NCI-H2029 treated with DMSO at 0.1 percent for 48 hours (cell line): ENCODE measurements at regions not wholly inside any gene's neighbourhood (a gene's known extent, or its start where the extent isn't known, plus 50 kb on each side); places are given as distances from the start of the nearest gene placed in this dataset.
A peak's percentile ranks its signal among the peaks of the same experiment; 100 is the strongest.

Source experiments
- DNase-seq: peaks from one replicate; lab custom pipeline; 2025; lab: John Stamatoyannopoulos, UW

- no peak for DNase-seq
These were observed 122.5 kb upstream of the MAX start for GRCh38 chr14:65224799-65225198.

GRCh38 chr14:65225299-65226159 lies 123.2 kb upstream of the MAX start:
- DNase-seq = no peak

- DNase-seq = no peak
These were observed 124.7 kb upstream of the MAX start for GRCh38 chr14:65226824-65227604.

GRCh38 chr14:65228436-65228835 lies 126.1 kb upstream of the MAX start:
- DNase-seq = no peak

GRCh38 chr14:65228956-65229747 lies 126.8 kb upstream of the MAX start:
- no peak for DNase-seq

- peak; percentile 80 for DNase-seq
These were observed 127.7 kb upstream of the MAX start for GRCh38 chr14:65229748-65230728.

GRCh38 chr14:65231286-65231980 lies 129.1 kb upstream of the MAX start:
- no peak for DNase-seq

- no peak for DNase-seq
These were observed 132.5 kb upstream of the MAX start for GRCh38 chr14:65234752-65235361.

- DNase-seq = no peak
These were observed 134.9 kb upstream of the MAX start for GRCh38 chr14:65237023-65237814.

- DNase-seq = no peak
These were observed 135.6 kb upstream of the MAX start for GRCh38 chr14:65237941-65238340.

GRCh38 chr14:65238456-65238855 lies 136.1 kb upstream of the MAX start:
- no peak for DNase-seq

GRCh38 chr14:65239143-65239937 lies 137.0 kb upstream of the MAX start:
- DNase-seq = no peak

- no peak for DNase-seq
These were observed 137.6 kb upstream of the MAX start for GRCh38 chr14:65239938-65240296.

GRCh38 chr14:65241125-65241752 lies 138.9 kb upstream of the MAX start:
- DNase-seq = no peak

- no peak for DNase-seq
These were observed 140.4 kb upstream of the MAX start for GRCh38 chr14:65242732-65243134.

- DNase-seq = no peak
These were observed 141.6 kb upstream of the MAX start for GRCh38 chr14:65243766-65244442.

- DNase-seq = no peak
These were observed 147.3 kb upstream of the MAX start for GRCh38 chr14:65249471-65250161.
